Muscle of arm (tissue), 1 donor: ENCODE measurements at regions not wholly inside any gene's neighbourhood (a gene's known extent, or its start where the extent isn't known, plus 50 kb on each side); places are given as distances from the start of the nearest gene placed in this dataset.

ENCODE experiments used
- DNase-seq: peaks from one replicate; pipeline ENCODE4 v3.0.0-alpha.2; 2013

DNA sequence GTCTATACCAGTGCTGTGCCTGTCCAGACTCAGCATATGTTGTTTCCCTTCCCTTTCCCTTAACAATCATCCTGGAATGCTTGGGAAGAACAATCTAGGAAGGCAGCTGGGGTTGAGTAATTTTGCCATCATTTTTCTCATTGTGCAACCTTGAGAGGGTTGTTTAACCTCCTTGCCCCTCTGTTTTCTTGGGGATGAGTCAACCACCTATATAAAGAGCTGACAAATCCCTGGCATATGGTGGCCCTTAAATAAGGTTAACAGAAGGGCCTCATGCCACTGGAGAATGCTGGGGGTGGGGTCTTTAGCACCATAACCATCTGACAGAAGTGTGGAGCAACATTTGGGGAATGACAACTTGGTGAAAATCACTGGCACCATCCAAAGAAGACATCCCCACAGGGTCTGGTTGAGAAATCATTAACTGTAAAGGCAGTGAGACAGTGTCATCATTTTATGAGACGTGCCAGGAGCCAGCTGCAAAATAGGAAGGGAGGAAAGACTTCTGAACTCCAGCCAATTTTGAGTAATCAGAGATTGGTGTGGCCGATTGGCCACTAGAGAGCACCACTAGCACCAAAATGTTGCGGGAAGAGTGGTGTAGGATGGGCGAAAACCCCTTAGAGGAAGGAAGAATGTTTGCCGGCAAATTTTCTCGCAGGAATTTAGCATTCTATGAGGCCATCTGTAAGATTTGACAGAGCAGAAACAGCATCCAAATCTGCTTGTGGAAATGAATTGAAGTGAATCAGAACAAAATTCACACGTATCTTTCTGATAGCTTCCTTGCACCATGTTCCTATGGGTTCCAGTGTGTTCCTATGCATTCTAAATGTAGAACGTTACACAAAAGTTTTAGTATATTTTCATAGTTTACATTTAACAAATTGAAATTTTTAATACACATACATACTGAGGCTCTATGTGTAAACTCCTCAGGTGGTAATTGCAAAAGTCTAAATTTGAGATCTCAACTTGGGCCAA is 113.8 kb downstream of the MSX2 start:
- DNase-seq = peak; percentile 15

- DNase-seq = no peak
These were observed 109.7 kb downstream of the MSX2 start for GRCh38 chr5:174834081-174834480.

GRCh38 chr5:174832811-174833210 is 108.4 kb downstream of the MSX2 start:
- no peak for DNase-seq

DNA sequence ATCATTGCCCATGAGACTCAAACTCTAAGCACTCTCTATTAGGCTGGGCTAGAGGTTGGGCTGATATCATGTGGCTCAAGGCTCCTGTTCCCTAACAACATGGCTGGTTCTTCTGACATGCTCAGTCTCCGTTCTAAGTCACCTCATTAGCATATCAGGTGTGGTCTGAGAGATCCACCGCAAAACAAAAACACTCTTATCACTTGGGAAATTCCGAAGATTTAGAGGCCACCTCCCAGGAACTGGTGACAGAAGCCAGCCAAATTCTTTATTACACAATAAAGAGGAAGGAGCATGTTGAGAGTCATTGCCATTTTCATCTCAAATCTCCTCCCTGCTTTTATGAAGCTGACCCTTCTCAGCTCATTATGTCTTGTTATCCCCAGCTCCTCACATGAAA is 107.6 kb downstream of the MSX2 start:
- no peak for DNase-seq

DNA sequence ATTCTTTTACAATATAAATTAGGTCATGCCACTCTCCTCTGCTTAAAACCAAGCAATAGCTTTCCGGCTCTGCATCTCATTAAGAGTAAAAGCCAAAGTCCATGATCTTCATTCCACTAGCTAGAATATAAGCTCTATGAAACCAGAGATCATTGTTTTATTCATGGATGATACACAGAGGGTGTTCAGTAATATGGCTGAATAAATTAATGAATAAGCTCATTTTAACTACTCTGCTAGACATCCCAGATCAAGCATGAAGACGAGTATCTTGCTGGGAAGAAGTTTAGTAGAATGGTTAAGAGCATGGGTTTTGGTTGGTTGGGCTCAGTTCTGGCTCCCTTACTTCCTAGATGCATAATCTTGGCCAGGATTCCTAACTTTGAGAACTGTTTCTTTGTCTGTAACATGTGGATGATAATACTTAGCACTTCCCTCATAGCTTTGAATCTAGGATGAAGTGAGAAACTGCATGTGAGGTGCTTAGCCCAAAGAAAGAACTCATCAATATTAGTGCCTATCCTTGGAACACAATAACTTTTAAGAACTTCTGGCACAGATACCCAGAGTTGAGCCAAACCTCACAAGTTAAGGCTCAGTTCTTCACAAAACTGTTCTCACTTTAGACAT is 106.8 kb downstream of the MSX2 start:
- no peak for DNase-seq

DNA sequence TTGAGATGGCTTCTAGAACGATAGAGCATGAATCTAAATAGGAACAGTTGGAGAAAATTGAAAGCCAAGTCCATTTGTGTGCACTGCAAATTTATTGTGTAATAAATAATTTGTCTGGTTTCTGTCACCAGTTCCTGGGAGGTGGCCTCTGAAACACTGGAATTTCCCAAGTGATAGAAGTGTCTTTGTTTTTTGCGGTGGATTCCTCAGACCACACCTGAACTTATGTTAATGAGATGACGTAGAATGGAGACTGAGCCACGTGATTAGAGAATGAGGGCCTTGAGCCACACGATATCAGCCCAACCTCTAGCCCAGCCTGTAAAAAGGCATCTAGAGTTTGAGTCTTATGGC is 105.1 kb downstream of the MSX2 start:
- DNase-seq = no peak

- no peak for DNase-seq
These were observed 104.6 kb downstream of the MSX2 start for GRCh38 chr5:174828804-174829510.

- no peak for DNase-seq
These were observed 103.2 kb downstream of the MSX2 start for GRCh38 chr5:174827558-174827957.

GRCh38 chr5:174825587-174825986 is 101.2 kb downstream of the MSX2 start:
- no peak for DNase-seq

DNA sequence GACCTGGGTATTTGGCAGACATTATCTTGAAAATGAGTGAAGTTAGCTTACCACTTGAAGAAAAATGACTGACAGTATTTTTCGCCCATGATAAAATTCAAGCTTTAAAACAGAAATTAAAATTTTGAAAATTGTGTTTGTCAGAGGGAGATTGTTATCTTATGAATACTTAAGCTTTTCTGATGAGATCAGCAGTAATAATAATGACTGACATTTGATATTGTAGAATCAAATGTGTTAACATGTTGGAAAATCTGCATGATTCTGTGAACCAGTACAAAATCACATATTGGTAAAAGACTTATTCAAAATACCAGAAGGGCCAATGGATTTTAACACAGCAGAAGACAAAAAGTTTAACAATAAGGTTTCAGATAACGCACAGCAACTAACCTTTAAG is 94.0 kb downstream of the MSX2 start:
- no peak for DNase-seq

GRCh38 chr5:174817610-174818009 is 93.2 kb downstream of the MSX2 start:
- DNase-seq = no peak

DNA sequence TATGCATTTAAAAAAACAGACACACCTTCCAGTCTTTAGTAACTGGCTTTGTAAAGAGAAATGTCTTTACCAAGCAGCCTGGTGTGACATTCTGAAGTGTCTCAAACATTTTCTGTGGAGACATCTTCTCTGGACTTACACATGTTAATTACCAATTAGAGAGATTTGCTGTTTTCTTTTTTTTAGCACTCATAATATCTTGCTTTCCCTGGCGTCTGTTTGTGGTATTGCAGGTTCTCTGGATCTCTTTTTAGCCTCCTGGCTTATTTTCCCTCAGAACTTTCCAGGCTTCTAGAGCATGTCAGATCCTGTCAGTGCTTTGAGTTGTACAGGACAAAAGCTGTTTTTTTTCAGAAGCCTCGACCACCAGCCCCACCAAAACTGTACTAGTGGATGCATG is 92.5 kb downstream of the MSX2 start:
- no peak for DNase-seq

DNA sequence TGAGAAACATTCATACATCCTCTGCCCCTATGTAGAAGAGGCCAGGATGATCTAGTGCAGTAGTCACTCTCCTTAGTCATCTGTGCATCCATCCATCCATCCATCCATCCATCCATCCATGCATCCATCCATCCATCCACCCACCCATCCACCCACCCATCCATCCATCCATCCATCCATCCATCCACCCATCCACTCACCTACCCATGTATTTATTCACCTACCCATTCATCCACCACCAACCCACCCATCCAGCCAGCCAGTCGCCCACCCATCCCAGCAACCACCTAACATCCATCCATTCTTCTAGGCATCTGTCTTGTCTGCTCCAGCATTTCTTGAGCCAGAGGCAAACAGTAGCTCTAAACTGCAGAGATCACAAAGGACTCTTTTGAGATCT is 87.1 kb downstream of the MSX2 start:
- no peak for DNase-seq

DNA sequence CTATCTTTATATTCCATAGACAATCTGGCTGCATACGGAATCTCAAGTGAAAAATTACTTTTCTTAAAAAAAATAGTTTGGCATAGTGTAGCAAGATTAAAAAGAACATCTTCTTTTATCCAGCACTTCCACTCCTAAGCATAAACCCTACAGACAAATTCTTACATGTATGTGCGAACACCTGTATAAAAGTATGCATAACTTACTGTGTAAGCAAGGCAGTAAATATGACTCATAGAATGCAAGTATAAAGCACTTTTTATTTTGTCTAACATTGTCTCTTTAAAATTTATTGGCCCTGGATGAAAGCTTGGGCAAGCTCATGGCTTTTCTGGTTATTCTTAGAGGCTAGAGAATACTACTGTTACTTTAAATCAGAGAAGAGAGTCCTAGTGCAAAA is 86.4 kb downstream of the MSX2 start:
- no peak for DNase-seq

DNA sequence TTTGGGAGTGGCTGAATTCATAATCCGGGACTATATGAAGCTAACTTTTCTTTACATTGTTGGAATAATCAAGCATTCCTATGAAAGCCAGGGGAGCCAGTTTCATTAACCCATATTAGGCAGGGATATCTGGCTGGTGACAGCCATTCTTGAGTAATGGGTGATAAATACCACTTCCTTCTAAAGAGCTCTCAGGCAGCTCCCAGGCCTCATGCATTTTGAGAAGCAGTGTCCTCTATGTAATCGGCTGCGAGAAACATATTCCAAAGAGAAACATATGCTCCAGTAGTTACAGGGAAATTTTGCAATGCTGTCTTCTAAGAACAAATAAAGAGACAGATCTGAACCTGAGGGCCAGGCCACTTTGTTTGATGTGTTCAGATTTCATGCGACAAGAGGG is 83.1 kb downstream of the MSX2 start:
- no peak for DNase-seq

GRCh38 chr5:174806729-174807128 is 82.3 kb downstream of the MSX2 start:
- DNase-seq = no peak

GRCh38 chr5:174801798-174802197 is 77.4 kb downstream of the MSX2 start:
- DNase-seq = no peak

DNA sequence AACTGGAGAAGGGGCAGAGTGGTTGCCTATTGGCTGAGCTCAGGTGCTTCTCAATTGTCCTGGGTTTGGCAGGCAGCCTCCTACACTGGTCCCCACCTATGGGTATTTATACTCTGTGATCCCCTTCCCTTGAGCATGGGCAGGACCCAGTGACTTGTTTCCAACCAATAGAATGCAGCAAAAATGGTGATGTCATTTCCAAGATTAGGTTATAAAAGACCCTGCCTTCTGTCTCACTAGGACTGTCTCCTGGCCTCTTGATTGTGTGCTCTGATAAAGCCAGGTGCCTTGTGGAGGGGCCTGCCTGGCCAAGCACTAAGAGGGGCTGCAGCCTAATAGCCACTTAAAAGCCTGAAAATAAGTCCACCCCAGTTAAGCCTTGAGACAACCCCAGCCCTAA is 76.1 kb downstream of the MSX2 start:
- DNase-seq = no peak

DNA sequence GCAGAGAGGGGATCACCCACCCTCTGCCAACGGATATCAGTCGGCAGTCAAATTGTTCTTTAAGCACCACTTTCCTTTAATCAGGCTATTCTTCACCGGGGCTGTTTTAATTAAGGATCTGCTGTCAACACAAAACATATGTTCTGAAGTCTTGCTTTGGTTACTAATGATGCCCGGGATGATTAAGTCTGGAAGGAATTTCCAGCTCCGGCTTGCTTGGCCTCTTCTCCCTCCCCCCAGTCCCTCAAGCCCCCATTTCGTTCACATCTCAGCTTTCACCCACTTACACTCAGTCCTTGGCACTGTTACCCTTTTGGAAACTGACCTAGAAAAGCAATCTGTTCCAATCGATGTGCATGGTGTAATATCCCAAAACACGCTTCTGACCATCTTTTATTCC is 74.7 kb downstream of the MSX2 start:
- no peak for DNase-seq

DNA sequence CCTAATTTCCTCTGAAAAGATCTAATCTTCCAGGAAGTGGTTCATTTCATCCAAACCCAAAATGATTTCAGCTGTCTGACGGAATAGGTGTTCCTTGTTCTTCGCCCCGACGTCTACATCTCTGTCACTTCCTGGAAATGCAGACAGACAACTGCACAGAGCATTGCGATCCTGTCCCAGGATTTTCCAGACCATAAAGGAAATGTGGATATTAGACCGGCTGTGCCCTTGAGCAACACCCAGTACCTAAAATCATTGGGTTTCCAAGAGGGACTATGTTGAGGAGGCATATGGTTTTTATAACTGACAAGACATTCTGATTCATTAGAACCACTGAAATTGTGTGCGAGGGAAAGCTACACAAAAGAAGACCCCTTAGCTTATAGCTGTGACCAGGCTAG is 74.2 kb downstream of the MSX2 start:
- no peak for DNase-seq

- no peak for DNase-seq
These were observed 72.4 kb downstream of the MSX2 start for GRCh38 chr5:174796711-174797192.

DNA sequence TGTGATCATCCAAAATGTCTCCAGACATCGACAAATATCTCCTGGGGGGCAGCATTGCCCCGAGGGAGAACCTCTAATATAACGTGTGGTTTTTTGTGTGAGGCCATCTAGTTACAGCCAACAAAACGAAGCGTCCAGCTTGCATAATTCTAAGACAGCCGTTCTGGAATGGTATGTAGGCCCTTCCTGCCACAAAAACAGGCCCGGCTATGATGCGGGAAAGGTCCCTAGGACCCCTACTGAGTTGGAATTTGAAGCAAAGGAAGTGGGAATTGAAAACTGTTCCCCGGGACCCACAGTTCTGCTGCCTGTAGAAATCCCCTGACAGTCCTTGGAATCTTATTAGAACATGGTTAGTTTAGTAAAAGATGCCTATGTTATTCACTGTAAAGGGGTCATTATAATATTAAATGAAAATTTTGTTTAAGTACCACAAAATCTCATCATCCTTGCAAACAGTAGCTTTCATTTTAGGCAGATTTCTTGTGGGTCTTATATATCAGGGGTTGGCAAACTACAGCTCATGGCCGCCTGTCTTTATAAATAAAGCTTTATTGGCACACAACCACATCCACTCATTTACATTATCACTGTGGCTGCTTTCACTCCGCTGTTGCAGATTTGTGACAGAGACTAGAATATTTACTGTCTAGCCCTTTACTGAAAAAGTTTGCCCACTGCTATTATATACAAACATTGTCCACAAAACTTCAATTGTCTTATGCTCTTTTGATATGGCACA is 70.7 kb downstream of the MSX2 start:
- no peak for DNase-seq
